Type B pancreatic cell (in vitro differentiated cells): ENCODE measurements at regions not wholly inside any gene's neighbourhood (a gene's known extent, or its start where the extent isn't known, plus 50 kb on each side); places are given as distances from the start of the nearest gene placed in this dataset.
"Not testable (repeated sequence)": the region's sequence is repeated elsewhere in the genome, so short reads cannot be mapped to it uniquely, and the experiment has no call there.

Source experiments
- DNase-seq: peaks from one replicate; pipeline ENCODE4 v3.0.0; 2021; ENCODE audit warnings: mixed read lengths; ENCODE audit not compliant: unreplicated experiment; ENCODE audit errors: extremely low spot score
- H3K27ac Mint-ChIP-seq: 2 replicates; pipeline ENCODE4 v1.8.0; 2021; ENCODE audit warnings: mild to moderate bottlenecking, mixed read lengths
- H3K27me3 Mint-ChIP-seq: 2 replicates; pipeline ENCODE4 v1.8.0; 2021; ENCODE audit warnings: mixed read lengths
- H3K36me3 Mint-ChIP-seq: 2 replicates; pipeline ENCODE4 v1.8.0; 2021; ENCODE audit warnings: mixed read lengths
- H3K4me1 Mint-ChIP-seq: one replicate; pipeline ENCODE4 v1.8.0; 2021; ENCODE audit warnings: mixed read lengths; ENCODE audit not compliant: unreplicated experiment
- H3K4me3 Mint-ChIP-seq: 2 replicates; pipeline ENCODE4 v1.8.0; 2021; ENCODE audit warnings: mild to moderate bottlenecking, mixed read lengths
- H3K9me3 Mint-ChIP-seq: 2 replicates; pipeline ENCODE4 v1.8.0; 2021; ENCODE audit warnings: mixed read lengths
- TF ChIP-seq, protein P1 (sequence below): fragments of 200-600 bp; sonication (generic); conservative IDR thresholded peaks from 2 replicates; pipeline ENCODE4 v1.5.0; 2021; ENCODE audit warnings: antibody characterized with exemption, mild to moderate bottlenecking

DNA sequence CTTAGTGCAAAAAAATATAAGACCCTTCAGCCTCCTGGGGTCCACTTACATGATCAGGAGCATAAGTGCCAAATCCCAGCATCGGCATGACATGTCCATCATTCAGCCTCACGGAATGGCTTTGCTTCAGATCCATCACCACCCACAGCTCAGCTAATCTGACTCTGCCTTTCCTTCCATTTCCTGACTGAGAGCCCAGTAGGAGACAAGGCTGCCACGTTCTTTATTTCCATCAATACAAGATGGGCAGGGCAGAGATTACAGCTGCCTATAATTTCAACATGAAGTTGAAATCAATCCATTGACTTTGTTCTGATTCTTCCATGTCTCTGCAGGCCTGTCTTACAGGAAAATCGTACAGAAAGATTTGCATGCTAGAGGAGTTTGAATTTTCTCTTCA is 76.4 kb upstream of the UCN3 start:
- Mint-ChIP-seq H3K9me3 (peaks cover 6% of the 10 kb centered on the region), H3K4me3 (no peak overlapping the region), H3K36me3 (no peaks in the 10 kb centered on the region), H3K27ac (no peak overlapping the region), H3K4me1 (peaks cover 9% of the 10 kb centered on the region), H3K27me3 (peaks cover 4% of the 10 kb centered on the region)
- TF ChIP-seq, protein P1, sequence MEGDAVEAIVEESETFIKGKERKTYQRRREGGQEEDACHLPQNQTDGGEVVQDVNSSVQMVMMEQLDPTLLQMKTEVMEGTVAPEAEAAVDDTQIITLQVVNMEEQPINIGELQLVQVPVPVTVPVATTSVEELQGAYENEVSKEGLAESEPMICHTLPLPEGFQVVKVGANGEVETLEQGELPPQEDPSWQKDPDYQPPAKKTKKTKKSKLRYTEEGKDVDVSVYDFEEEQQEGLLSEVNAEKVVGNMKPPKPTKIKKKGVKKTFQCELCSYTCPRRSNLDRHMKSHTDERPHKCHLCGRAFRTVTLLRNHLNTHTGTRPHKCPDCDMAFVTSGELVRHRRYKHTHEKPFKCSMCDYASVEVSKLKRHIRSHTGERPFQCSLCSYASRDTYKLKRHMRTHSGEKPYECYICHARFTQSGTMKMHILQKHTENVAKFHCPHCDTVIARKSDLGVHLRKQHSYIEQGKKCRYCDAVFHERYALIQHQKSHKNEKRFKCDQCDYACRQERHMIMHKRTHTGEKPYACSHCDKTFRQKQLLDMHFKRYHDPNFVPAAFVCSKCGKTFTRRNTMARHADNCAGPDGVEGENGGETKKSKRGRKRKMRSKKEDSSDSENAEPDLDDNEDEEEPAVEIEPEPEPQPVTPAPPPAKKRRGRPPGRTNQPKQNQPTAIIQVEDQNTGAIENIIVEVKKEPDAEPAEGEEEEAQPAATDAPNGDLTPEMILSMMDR: no peak
- no peak for DNase-seq

DNA sequence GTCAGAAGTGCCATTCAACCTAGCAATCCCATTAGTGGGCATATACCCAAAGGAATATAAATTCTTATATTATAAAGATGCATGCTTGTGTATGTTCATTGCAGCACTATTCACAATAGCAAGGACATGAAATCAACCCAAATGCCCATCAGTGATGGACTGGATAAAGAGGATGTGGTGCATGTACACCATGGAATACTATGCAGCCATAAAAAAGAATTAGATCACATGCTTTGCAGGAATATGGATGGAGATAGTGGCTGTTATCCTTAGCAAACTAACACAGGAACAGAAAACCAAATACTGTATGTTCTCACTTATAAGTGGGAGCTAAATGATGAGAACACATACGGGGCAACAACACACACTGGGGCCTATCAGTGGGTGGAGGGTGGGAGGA is 75.5 kb upstream of the UCN3 start:
- DNase-seq, H3K9me3 Mint-ChIP-seq, H3K36me3 Mint-ChIP-seq, H3K27ac Mint-ChIP-seq, H3K4me3 Mint-ChIP-seq, H3K27me3 Mint-ChIP-seq: not testable (repeated sequence)
- H3K4me1 Mint-ChIP-seq: peaks cover 17% of the 10 kb centered on the region

DNA sequence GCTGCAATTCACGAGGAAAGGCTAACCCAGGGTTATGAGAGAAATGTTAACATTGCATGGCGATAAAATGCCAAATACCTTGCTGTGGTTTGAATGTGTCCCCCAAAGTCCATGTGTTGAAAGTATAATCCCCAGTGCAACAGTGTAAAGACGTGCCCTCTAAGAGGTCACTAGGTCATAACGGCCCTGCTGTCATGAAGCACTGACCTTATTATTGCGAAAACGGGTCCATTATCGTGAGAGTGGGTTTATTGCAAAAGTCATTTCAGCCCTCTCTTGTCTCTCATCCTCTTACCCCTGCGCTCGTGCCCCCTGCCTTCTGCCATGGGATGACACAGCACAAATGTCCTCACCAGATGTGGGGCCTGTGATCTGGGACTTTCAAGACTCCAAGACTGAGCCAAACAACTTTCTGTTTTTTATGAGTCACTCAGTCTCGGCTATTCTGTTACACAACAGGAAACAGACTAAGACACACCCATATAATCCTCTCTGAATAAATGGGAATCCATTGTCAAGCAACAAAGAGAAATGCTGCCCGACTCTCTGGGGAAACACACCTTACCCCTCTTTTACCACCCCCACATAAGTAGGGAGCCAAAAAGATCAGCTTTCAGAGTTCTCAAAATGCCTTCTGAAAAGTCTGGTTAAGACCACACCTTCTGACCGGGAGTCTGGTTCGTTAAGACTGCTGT is 73.1 kb upstream of the UCN3 start:
- no peak for DNase-seq
- Mint-ChIP-seq H3K27ac (peak overlapping the region; percentile 89), H3K4me1 (peaks cover 19% of the 10 kb centered on the region), H3K27me3 (peaks cover 7% of the 10 kb centered on the region), H3K4me3 (no peak overlapping the region), H3K9me3 (peaks cover 6% of the 10 kb centered on the region), H3K36me3 (no peaks in the 10 kb centered on the region)
- TF ChIP-seq, protein P1: no peak

DNA sequence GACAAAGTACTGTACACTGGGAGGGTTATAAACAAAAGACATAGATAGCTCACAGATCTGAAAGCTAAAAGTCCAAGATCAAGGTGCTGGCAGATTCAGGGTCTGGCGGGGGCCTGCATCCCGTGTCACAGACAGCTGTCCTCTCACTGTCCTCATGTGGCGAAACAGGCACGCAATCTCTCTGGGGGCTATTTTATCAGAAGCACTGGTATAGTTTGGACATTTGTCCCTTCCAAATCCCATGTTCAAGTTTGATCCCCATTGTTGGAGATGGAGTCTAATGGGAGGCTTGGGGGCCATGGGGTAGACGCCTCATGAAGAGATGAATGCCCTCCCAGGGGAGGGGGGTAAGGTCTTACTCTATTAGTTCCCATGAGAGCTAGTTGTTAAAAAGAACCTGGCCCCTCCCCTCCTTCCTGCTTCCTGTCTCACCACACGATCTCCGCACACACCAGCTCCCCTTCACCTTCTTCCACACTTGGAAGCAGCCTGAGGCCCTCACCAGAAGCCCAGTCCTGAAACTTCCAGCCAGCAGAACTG is 72.5 kb upstream of the UCN3 start:
- DNase-seq: no peak
- no peaks in the 10 kb centered on the region for H3K36me3 Mint-ChIP-seq
- peaks cover 7% of the 10 kb centered on the region for H3K27me3 Mint-ChIP-seq
- H3K4me1 Mint-ChIP-seq: peaks cover 19% of the 10 kb centered on the region
- peaks cover 6% of the 10 kb centered on the region for H3K9me3 Mint-ChIP-seq
- TF ChIP-seq, protein P1: no peak
- no peak overlapping the region for H3K4me3 Mint-ChIP-seq
- peak overlapping the region; percentile 89 for H3K27ac Mint-ChIP-seq

DNA sequence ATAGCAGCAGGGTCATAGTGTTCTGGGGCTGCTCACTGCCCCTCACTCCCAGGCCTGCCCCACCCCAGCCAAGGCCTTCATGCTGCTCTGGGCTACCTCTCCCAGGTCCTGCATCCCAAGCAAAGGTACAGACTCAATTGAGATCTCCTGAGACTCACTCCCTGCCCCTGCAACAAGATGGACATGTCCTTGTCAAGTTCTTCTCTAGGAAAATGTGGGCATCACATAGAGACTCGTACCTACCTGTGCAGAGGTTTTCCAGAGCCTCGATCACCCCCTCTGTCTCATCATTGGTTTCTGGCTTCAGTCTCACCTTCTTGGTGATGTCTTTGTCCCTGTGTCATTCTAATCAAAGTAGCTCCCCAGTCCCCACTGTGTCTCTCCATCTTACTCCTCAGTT is 71.8 kb upstream of the UCN3 start:
- peaks cover 19% of the 10 kb centered on the region for H3K4me1 Mint-ChIP-seq

DNA sequence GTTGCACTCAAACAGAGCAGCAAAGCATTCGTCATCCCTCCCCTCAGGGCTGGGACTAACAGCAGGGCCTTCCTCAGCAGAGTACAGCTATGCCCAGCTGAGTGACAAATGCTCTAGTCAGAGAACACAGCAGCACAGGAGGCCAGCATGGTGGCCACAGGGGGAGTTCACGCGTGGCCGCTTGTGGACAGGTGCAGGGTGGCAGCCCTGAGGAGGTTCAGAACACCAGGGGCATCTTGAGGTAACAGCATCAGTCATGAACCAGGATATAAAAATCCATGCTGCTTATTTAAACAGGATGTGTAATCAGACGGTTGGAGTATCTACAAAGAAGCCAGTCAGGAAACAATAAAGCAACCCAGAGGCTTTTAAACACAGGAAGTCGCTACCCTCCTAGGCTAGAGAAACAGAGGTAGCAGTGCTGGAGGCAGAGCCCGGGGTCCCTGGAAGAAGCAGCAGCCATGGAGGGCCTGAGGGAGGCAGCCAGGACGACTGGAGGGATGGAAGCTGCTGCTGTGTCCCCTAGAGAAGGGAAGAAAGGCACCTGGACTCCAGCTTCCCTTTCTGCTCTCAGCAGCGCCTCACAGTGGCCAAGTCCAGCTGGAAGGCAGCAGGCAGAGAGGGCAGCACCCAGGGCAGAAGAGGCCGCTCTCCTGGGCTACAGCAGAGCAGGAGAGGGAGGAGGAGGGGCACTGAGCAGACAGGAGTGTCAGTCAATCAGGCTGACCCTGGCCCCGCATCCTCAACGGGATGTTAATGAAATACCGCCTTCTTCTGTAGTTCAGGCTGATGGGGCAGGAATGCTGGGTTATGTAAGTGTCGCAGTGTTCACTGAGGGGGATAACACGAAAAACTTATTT is 70.8 kb upstream of the UCN3 start:
- H3K36me3 Mint-ChIP-seq: no peaks in the 10 kb centered on the region
- peaks cover 7% of the 10 kb centered on the region for H3K27me3 Mint-ChIP-seq
- peaks cover 19% of the 10 kb centered on the region for H3K4me1 Mint-ChIP-seq
- H3K27ac Mint-ChIP-seq: peak overlapping the region; percentile 89
- no peak for DNase-seq
- peaks cover 6% of the 10 kb centered on the region for H3K9me3 Mint-ChIP-seq
- TF ChIP-seq, protein P1: peak; percentile 69
- peak overlapping the region; percentile 38 for H3K4me3 Mint-ChIP-seq

More for the DNA sequence above, 71.8 kb upstream of the UCN3 start:
- H3K27ac Mint-ChIP-seq: peak overlapping the region; percentile 89
- H3K27me3 Mint-ChIP-seq, H3K9me3 Mint-ChIP-seq, H3K4me3 Mint-ChIP-seq, H3K36me3 Mint-ChIP-seq, DNase-seq: not testable (repeated sequence)
